GM21423 (cell line): ENCODE measurements at regions not wholly inside any gene's neighbourhood (a gene's known extent, or its start where the extent isn't known, plus 50 kb on each side); places are given as distances from the start of the nearest gene placed in this dataset.

Source experiments
- ATAC-seq: cut with Tn5 transposase; IDR thresholded peaks from one replicate; pipeline ENCODE4 v1.9.1; 2021; ENCODE audit warnings: mild to moderate bottlenecking, moderate library complexity; ENCODE audit not compliant: unreplicated experiment

GRCh38 chr10:78932861-78933260 lies 135.9 kb upstream of the ZMIZ1 start:
- no peak for ATAC-seq

- ATAC-seq: no peak
These were observed 134.8 kb upstream of the ZMIZ1 start for GRCh38 chr10:78933828-78934531.

GRCh38 chr10:78934532-78934898 lies 134.3 kb upstream of the ZMIZ1 start:
- no peak for ATAC-seq

GRCh38 chr10:78934994-78935602 lies 133.7 kb upstream of the ZMIZ1 start:
- ATAC-seq: no peak

- ATAC-seq: no peak
These were observed 132.9 kb upstream of the ZMIZ1 start for GRCh38 chr10:78935697-78936407.

GRCh38 chr10:78936412-78937342 lies 132.1 kb upstream of the ZMIZ1 start:
- ATAC-seq: no peak

- ATAC-seq: no peak
These were observed 131.4 kb upstream of the ZMIZ1 start for GRCh38 chr10:78937393-78937792.

- no peak for ATAC-seq
These were observed 130.7 kb upstream of the ZMIZ1 start for GRCh38 chr10:78937800-78938694.

GRCh38 chr10:78938695-78939672 lies 129.8 kb upstream of the ZMIZ1 start:
- ATAC-seq: no peak

- no peak for ATAC-seq
These were observed 126.7 kb upstream of the ZMIZ1 start for GRCh38 chr10:78942091-78942501.

GRCh38 chr10:78944723-78945312 lies 123.9 kb upstream of the ZMIZ1 start:
- no peak for ATAC-seq

- no peak for ATAC-seq
These were observed 122.9 kb upstream of the ZMIZ1 start for GRCh38 chr10:78945838-78946237.

- ATAC-seq: no peak
These were observed 121.5 kb upstream of the ZMIZ1 start for GRCh38 chr10:78947226-78947625.

- ATAC-seq: no peak
These were observed 121.0 kb upstream of the ZMIZ1 start for GRCh38 chr10:78947733-78948132.

- ATAC-seq: no peak
These were observed 120.1 kb upstream of the ZMIZ1 start for GRCh38 chr10:78948621-78949030.

GRCh38 chr10:78950656-78951587 lies 117.8 kb upstream of the ZMIZ1 start:
- ATAC-seq: no peak

GRCh38 chr10:78952030-78952429 lies 116.7 kb upstream of the ZMIZ1 start:
- no peak for ATAC-seq
